DOHH2 (cell line): ENCODE measurements at regions not wholly inside any gene's neighbourhood (a gene's known extent, or its start where the extent isn't known, plus 50 kb on each side); places are given as distances from the start of the nearest gene placed in this dataset.

Experiments used
- CTCF ChIP-seq: fragments of 200-600 bp; sonication (generic); IDR thresholded peaks from one replicate; pipeline ENCODE4 v1.5.1; 2014; ENCODE audit warnings: antibody characterized with exemption, mild to moderate bottlenecking, low read depth, low read length; ENCODE audit not compliant: poor library complexity, severe bottlenecking
- EZH2phosphoT487 ChIP-seq: fragments of 200-600 bp; sonication (generic); IDR thresholded peaks from 2 replicates; pipeline ENCODE4 v1.6.1; 2017; ENCODE audit warnings: borderline replicate concordance, mild to moderate bottlenecking, antibody characterized with exemption, low read length, moderate library complexity, mixed read lengths

- TF ChIP-seq CTCF, result no peak
- no peak for TF ChIP-seq EZH2phosphoT487
Measured at GRCh38 chr3:72077473-72078259, 292.7 kb upstream of the PROK2 start.
